Gastrocnemius medialis (tissue), 4 donors: ENCODE measurements at regions not wholly inside any gene's neighbourhood (a gene's known extent, or its start where the extent isn't known, plus 50 kb on each side); places are given as distances from the start of the nearest gene placed in this dataset.

Experiments used
- ATAC-seq, 2 donors: fragments of 150-250 bp; one replicate each; pipeline ENCODE4 v1.9.1; 2016
- DNase-seq, 2 donors: peaks; one replicate each; pipeline ENCODE4 v3.0.0-alpha.2; 2019
- H3K27ac ChIP-seq, 4 donors: fragments of 200-600 bp; sonication (generic); 1 replicate in 1 of 4; 2 replicates in 3 of 4; pipeline ENCODE4 v1.5.1; 2016 to 2018; ENCODE audit warnings: mild to moderate bottlenecking in 2 of 4, moderate library complexity in 1 of 4
- H3K27me3 ChIP-seq, 3 donors: fragments of 200-600 bp; sonication (generic) in 2 of 3; 1 replicate in 1 of 3; 2 replicates in 2 of 3; pipeline versions ENCODE4 v1.5.1 to v1.6.0; 2016 to 2019; ENCODE audit warnings: mild to moderate bottlenecking in 1 of 3, moderate library complexity in 1 of 3
- H3K36me3 ChIP-seq, 2 donors: fragments of 200-600 bp; sonication (generic) in 1 of 2; one replicate each; pipeline ENCODE4 v1.5.1; 2017 to 2018
- H3K4me1 ChIP-seq, 2 donors: fragments of 200-600 bp; sonication (generic) in 1 of 2; one replicate each; pipeline ENCODE4 v1.5.1; 2016 to 2017; ENCODE audit warnings: mild to moderate bottlenecking in 2 of 2
- H3K4me3 ChIP-seq, 4 donors: fragments of 200-600 bp; sonication (generic) in 3 of 4; 1 replicate in 1 of 4; 2 replicates in 3 of 4; pipeline ENCODE4 v1.5.1; 2016 to 2019; ENCODE audit warnings: mild to moderate bottlenecking in 2 of 4
- H3K9me3 ChIP-seq, 3 donors: fragments of 200-600 bp; sonication (generic) in 2 of 3; 1 replicate in 1 of 3; 2 replicates in 2 of 3; pipeline ENCODE4 v1.5.1; 2016 to 2019
- CTCF ChIP-seq, 5 experiments: fragments of 450-650 bp in 3 of 5; fragments of 200-600 bp in 2 of 5; sonication (generic) in 2 of 5; IDR thresholded peaks in 4 of 5; conservative IDR thresholded peaks in 1 of 5; 1 replicate in 4 of 5; 2 replicates in 1 of 5; pipeline ENCODE4 v1.5.1; 2016 to 2019; ENCODE audit warnings: antibody characterized with exemption in 5 of 5, mild to moderate bottlenecking in 3 of 5, moderate library complexity in 3 of 5
- POLR2A ChIP-seq, 2 donors: fragments of 450-650 bp; IDR thresholded peaks; one replicate each; pipeline ENCODE4 v1.6.1; 2017; ENCODE audit warnings: antibody characterized with exemption in 2 of 2, mild to moderate bottlenecking in 2 of 2, moderate library complexity in 2 of 2
- in situ Hi-C, 4 donors: fragments of 200-750 bp; cut with MboI; loops; one replicate each; pipeline versions ENCODE4 v1.15.0 to v1.8.0; 2017; ENCODE audit warnings: low sequenced_read_pairs in 4 of 4
- intact Hi-C: fragments of 100-400 bp; cut with DNase I; formaldehyde crosslinking; loops from one replicate; pipeline ENCODE4 v1.15.1; 2023; ENCODE audit warnings: low total_unique reads

- no peaks in the 10 kb centered on the region for H3K4me1 ChIP-seq
- in situ Hi-C loops: no loop called here
- intact Hi-C loops: no loop called here
These were observed 666.5 kb downstream of the SQOR start for GRCh38 chr15:46301291-46301690.

GRCh38 chr15:46301826-46302225 lies 667.0 kb downstream of the SQOR start:
- H3K4me3 ChIP-seq: no peak overlapping the region
- ATAC-seq (no peak), DNase-seq (no peak)
- H3K27ac ChIP-seq: no peak overlapping the region
- H3K27me3 ChIP-seq: no peaks in the 10 kb centered on the region
- no peaks in the 10 kb centered on the region for H3K36me3 ChIP-seq
- intact Hi-C loops (no loop called here), in situ Hi-C loops (no loop called here)
- TF ChIP-seq POLR2A (IDR thresholded peaks at IDR 0.05): no peak
- no peak for TF ChIP-seq CTCF (IDR thresholded peaks at IDR 0.05 in 4 of 5, conservative IDR thresholded peaks at IDR 0.05 in 1 of 5)
- H3K9me3 ChIP-seq: no peaks in the 10 kb centered on the region
- no peaks in the 10 kb centered on the region for H3K4me1 ChIP-seq

More at GRCh38 chr15:46301291-46301690, 666.5 kb downstream of the SQOR start:
- DNase-seq (no peak), ATAC-seq (no peak)
- H3K36me3 ChIP-seq: no peaks in the 10 kb centered on the region
- H3K9me3 ChIP-seq: no peaks in the 10 kb centered on the region
- TF ChIP-seq POLR2A (IDR thresholded peaks at IDR 0.05): no peak
- TF ChIP-seq CTCF (IDR thresholded peaks at IDR 0.05 in 4 of 5, conservative IDR thresholded peaks at IDR 0.05 in 1 of 5): no peak
- H3K4me3 ChIP-seq: no peak overlapping the region
- H3K27me3 ChIP-seq: no peaks in the 10 kb centered on the region
- no peak overlapping the region for H3K27ac ChIP-seq

DNA sequence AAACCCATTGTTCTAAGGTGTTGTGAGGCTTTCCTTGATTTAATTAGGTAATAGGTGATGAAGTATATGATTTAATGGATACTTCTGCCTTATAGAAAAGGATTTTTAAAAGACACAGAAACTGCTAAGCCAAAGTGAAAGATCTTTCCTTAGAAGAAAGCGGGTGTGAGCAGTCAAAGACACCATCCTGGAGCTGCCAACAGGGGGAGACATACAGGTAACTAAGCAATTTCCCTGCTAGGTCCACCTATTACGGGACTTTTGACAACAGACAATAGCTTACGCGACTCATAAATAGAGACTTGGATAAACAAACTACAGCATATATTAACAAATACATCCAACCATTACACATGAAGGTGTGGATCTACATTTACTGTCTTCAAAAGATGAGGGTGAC lies 669.5 kb downstream of the SQOR start:
- no peaks in the 10 kb centered on the region for H3K9me3 ChIP-seq
- DNase-seq: no peak
- H3K27me3 ChIP-seq: no peaks in the 10 kb centered on the region
- H3K4me3 ChIP-seq: no peak overlapping the region
- in situ Hi-C loops: no loop called here
- H3K36me3 ChIP-seq: no peaks in the 10 kb centered on the region
- ATAC-seq: no peak
- H3K27ac ChIP-seq: no peak overlapping the region
- no peak for TF ChIP-seq POLR2A (IDR thresholded peaks at IDR 0.05)
- no peak for TF ChIP-seq CTCF (IDR thresholded peaks at IDR 0.05 in 4 of 5, conservative IDR thresholded peaks at IDR 0.05 in 1 of 5)
- no peaks in the 10 kb centered on the region for H3K4me1 ChIP-seq
- intact Hi-C loops: no loop called here

DNA sequence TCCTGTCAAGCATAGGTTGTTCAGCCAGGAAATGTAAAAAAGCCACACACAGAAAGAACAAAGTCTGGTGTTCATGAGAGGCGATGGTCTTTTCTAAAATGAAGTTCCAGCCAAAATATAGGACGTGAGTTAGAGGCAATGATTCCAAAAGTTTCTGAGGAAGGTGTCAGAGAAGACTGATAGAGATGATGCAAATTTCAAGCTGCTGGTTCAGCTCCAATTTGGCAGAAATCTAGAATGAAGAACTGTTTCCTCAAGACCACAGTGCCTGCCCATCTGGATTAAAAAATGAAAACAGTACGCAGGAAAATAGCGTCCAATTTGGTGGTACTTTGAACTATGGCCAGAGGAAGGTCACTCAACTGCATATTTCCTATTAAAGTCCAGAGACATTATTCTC lies 672.9 kb downstream of the SQOR start:
- Histone ChIP-seq H3K4me1 (no peaks in the 10 kb centered on the region), H3K4me3 (no peak overlapping the region), H3K9me3 (no peaks in the 10 kb centered on the region), H3K27me3 (no peaks in the 10 kb centered on the region), H3K36me3 (no peaks in the 10 kb centered on the region), H3K27ac (no peak overlapping the region)
- in situ Hi-C loops: no loop called here
- ATAC-seq (no peak), DNase-seq (no peak)
- TF ChIP-seq CTCF (IDR thresholded peaks at IDR 0.05 in 4 of 5, conservative IDR thresholded peaks at IDR 0.05 in 1 of 5) (no peak), POLR2A (IDR thresholded peaks at IDR 0.05) (no peak)
- intact Hi-C loops: no loop called here

GRCh38 chr15:46309914-46310313 lies 675.1 kb downstream of the SQOR start:
- in situ Hi-C loops (no loop called here), intact Hi-C loops (no loop called here)
- Histone ChIP-seq H3K4me1 (no peaks in the 10 kb centered on the region), H3K4me3 (no peak overlapping the region), H3K27ac (no peak overlapping the region), H3K9me3 (no peaks in the 10 kb centered on the region), H3K27me3 (no peaks in the 10 kb centered on the region), H3K36me3 (no peaks in the 10 kb centered on the region)
- DNase-seq: no peak
- TF ChIP-seq POLR2A (IDR thresholded peaks at IDR 0.05) (no peak), CTCF (IDR thresholded peaks at IDR 0.05 in 4 of 5, conservative IDR thresholded peaks at IDR 0.05 in 1 of 5) (no peak)
- ATAC-seq: no peak
